ENCODE measurements at regions not wholly inside any gene's neighbourhood (a gene's known extent, or its start where the extent isn't known, plus 50 kb on each side); places are given as distances from the start of the nearest gene placed in this dataset.
"Not testable (repeated sequence)": the region's sequence is repeated elsewhere in the genome, so short reads cannot be mapped to it uniquely, and the experiment has no call there.

GRCh38 chr12:89874146-89874545, 165.5 kb upstream of the ATP2B1 start:
- peaks cover 10% of the 10 kb centered on the region for H3K36me3 Mint-ChIP-seq (ENCODE audit: low read depth)
- no peak overlapping the region for H3K4me3 Mint-ChIP-seq
- peaks cover 26% of the 10 kb centered on the region for H3K4me1 Mint-ChIP-seq
- TF ChIP-seq, protein P1, sequence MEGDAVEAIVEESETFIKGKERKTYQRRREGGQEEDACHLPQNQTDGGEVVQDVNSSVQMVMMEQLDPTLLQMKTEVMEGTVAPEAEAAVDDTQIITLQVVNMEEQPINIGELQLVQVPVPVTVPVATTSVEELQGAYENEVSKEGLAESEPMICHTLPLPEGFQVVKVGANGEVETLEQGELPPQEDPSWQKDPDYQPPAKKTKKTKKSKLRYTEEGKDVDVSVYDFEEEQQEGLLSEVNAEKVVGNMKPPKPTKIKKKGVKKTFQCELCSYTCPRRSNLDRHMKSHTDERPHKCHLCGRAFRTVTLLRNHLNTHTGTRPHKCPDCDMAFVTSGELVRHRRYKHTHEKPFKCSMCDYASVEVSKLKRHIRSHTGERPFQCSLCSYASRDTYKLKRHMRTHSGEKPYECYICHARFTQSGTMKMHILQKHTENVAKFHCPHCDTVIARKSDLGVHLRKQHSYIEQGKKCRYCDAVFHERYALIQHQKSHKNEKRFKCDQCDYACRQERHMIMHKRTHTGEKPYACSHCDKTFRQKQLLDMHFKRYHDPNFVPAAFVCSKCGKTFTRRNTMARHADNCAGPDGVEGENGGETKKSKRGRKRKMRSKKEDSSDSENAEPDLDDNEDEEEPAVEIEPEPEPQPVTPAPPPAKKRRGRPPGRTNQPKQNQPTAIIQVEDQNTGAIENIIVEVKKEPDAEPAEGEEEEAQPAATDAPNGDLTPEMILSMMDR (conservative IDR thresholded peaks at IDR 0.05): no peak
- DNase-seq (ENCODE audit: low read depth, low spot score): no peak
- peaks cover 13% of the 10 kb centered on the region for H3K9me3 Mint-ChIP-seq
- no peaks in the 10 kb centered on the region for H3K27me3 Mint-ChIP-seq (ENCODE audit: low read depth)
- no peak overlapping the region for H3K27ac Mint-ChIP-seq (ENCODE audit: unreplicated experiment)

GRCh38 chr12:89873745-89874144, 165.1 kb upstream of the ATP2B1 start:
- H3K4me3 Mint-ChIP-seq: peak overlapping the region; percentile 49
- H3K27ac Mint-ChIP-seq (ENCODE audit: unreplicated experiment): peak overlapping the region; percentile 82

GRCh38 chr12:89872922-89873630, 164.4 kb upstream of the ATP2B1 start:
- Mint-ChIP-seq H3K36me3 (ENCODE audit: low read depth) (peaks cover 10% of the 10 kb centered on the region), H3K27ac (ENCODE audit: unreplicated experiment) (no peak overlapping the region), H3K4me3 (no peak overlapping the region), H3K27me3 (ENCODE audit: low read depth) (no peaks in the 10 kb centered on the region), H3K4me1 (peaks cover 17% of the 10 kb centered on the region), H3K9me3 (peaks cover 13% of the 10 kb centered on the region)
- TF ChIP-seq, protein P1 (conservative IDR thresholded peaks at IDR 0.05): no peak
- DNase-seq (ENCODE audit: low read depth, low spot score): no peak

More at GRCh38 chr12:89873745-89874144, 165.1 kb upstream of the ATP2B1 start:
- no peak for DNase-seq (ENCODE audit: low read depth, low spot score)
- Mint-ChIP-seq H3K9me3 (peaks cover 13% of the 10 kb centered on the region), H3K27me3 (ENCODE audit: low read depth) (no peaks in the 10 kb centered on the region), H3K36me3 (ENCODE audit: low read depth) (peaks cover 10% of the 10 kb centered on the region), H3K4me1 (peaks cover 24% of the 10 kb centered on the region)
- TF ChIP-seq, protein P1 (conservative IDR thresholded peaks at IDR 0.05): no peak

DNA sequence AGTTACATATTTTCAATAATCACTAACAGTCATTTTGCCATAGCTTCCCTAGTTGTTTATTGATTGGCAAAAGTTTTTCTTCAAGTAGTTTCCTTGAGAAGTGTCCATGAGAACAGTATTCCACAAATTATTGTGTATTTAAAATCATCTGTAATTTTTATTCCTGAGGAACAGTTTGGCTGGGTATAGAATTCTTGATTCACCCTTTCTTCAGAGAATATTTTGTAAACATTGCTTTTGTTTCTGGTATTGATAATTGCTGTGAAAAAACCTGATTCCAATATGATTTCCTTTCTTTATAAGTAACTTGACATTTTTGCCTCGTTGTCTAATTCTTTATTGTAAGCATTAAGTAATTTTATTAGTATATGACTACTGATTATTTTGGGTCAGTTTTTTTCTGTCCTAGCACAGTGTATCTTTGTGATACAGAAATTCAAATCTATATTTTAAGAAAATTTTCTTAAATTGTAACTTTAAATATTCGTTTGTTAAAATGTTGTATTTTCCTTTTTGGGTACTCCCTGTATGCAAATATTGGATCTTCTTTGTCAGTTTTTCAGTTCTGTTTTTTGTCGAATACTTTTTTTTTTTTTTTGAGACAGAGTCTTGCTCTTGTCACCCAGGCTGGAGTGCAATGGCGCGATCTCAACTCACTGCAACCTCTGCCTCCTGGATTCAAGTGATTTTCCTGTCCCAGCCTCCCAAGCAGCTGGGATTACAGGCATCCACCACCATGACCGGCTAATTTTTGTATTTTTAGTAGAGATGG, 162.0 kb upstream of the ATP2B1 start:
- Mint-ChIP-seq H3K9me3 (peaks cover 13% of the 10 kb centered on the region), H3K4me3 (no peak overlapping the region), H3K27me3 (ENCODE audit: low read depth) (no peaks in the 10 kb centered on the region), H3K4me1 (peaks cover 12% of the 10 kb centered on the region), H3K27ac (ENCODE audit: unreplicated experiment) (no peak overlapping the region), H3K36me3 (ENCODE audit: low read depth) (peaks cover 10% of the 10 kb centered on the region)
- DNase-seq (ENCODE audit: low read depth, low spot score): no peak
- TF ChIP-seq, protein P1 (conservative IDR thresholded peaks at IDR 0.05): no peak

- H3K27ac Mint-ChIP-seq (ENCODE audit: unreplicated experiment): not testable (repeated sequence)
Measured at GRCh38 chr12:89867611-89868010, 159.0 kb upstream of the ATP2B1 start.

DNA sequence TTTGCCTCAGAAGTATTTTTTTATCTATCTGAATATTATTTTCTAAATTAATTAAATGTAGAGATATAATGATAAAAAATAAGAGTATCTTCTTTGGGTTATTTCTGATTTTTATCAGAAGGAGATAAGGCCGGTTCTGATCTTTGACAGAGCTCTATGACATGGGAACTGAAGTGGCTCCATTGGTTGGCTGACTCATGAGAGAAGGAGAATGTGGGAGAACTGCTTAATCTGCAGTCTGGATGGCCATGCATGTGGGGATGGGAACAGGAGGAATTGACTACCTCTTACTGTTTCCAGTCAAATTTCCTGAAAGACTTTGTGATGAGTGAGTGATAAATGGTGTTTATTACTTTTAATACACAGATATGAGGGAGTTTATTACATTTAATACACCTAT, 155.8 kb upstream of the ATP2B1 start:
- no peak overlapping the region for H3K27ac Mint-ChIP-seq (ENCODE audit: unreplicated experiment)
- DNase-seq (ENCODE audit: low read depth, low spot score): no peak
- H3K4me1 Mint-ChIP-seq: peaks cover 18% of the 10 kb centered on the region
- no peak overlapping the region for H3K4me3 Mint-ChIP-seq
- H3K9me3 Mint-ChIP-seq: peaks cover 3% of the 10 kb centered on the region
- H3K27me3 Mint-ChIP-seq (ENCODE audit: low read depth): no peaks in the 10 kb centered on the region
- peaks cover 3% of the 10 kb centered on the region for H3K36me3 Mint-ChIP-seq (ENCODE audit: low read depth)
- TF ChIP-seq, protein P1 (conservative IDR thresholded peaks at IDR 0.05): no peak

More at GRCh38 chr12:89867611-89868010, 159.0 kb upstream of the ATP2B1 start:
- not testable (repeated sequence) for H3K27me3 Mint-ChIP-seq (ENCODE audit: low read depth); H3K4me3 Mint-ChIP-seq; DNase-seq (ENCODE audit: low read depth, low spot score)
- Mint-ChIP-seq H3K4me1 (peaks cover 18% of the 10 kb centered on the region), H3K36me3 (ENCODE audit: low read depth) (peaks cover 13% of the 10 kb centered on the region), H3K9me3 (peaks cover 13% of the 10 kb centered on the region)
